Stimulated activated CD8-positive, alpha-beta memory T cell treated with anti-CD3 and anti-CD28 coated beads, Interleukin-12 subunit alpha, Interleukin-12 subunit beta, amount 100 ng/mL, for 24 hours (primary cell): ENCODE measurements at regions not wholly inside any gene's neighbourhood (a gene's known extent, or its start where the extent isn't known, plus 50 kb on each side); places are given as distances from the start of the nearest gene placed in this dataset.

Experiments used
- DNase-seq: peaks from one replicate; pipeline ENCODE4 v3.0.0-alpha.2; 2020; ENCODE audit errors: extremely low read depth

GRCh38 chr13:77381059-77381458 is 54.2 kb upstream of the MYCBP2 start:
- no peak for DNase-seq

GRCh38 chr13:77379508-77379907 is 52.6 kb upstream of the MYCBP2 start:
- no peak for DNase-seq

- no peak for DNase-seq
Observed at GRCh38 chr13:77378662-77379061, 51.8 kb upstream of the MYCBP2 start.

GRCh38 chr13:77377016-77377415 is 50.1 kb upstream of the MYCBP2 start:
- DNase-seq: no peak
